ENCODE measurements at regions not wholly inside any gene's neighbourhood (a gene's known extent, or its start where the extent isn't known, plus 50 kb on each side); places are given as distances from the start of the nearest gene placed in this dataset.

DNA sequence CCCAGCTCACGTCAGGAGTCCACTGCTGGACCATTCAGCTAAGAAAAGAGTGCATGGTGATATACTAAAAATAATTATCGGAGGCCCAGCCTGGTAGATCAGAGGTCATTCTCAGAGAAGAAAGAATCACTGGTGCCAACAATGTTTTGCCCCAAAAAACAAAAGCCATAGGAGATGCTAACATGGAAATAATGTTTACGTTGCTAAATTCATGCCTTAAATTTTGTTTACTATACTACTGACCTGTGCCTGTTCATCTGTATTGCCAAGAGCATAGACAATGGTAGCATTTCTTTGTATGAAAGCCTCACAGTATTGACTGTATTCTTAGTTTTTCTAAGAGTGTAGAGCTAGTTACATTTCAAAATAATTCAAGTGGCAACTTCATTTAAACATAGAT, 138.1 kb upstream of the GPR149 start:
- TF ChIP-seq, protein P1, sequence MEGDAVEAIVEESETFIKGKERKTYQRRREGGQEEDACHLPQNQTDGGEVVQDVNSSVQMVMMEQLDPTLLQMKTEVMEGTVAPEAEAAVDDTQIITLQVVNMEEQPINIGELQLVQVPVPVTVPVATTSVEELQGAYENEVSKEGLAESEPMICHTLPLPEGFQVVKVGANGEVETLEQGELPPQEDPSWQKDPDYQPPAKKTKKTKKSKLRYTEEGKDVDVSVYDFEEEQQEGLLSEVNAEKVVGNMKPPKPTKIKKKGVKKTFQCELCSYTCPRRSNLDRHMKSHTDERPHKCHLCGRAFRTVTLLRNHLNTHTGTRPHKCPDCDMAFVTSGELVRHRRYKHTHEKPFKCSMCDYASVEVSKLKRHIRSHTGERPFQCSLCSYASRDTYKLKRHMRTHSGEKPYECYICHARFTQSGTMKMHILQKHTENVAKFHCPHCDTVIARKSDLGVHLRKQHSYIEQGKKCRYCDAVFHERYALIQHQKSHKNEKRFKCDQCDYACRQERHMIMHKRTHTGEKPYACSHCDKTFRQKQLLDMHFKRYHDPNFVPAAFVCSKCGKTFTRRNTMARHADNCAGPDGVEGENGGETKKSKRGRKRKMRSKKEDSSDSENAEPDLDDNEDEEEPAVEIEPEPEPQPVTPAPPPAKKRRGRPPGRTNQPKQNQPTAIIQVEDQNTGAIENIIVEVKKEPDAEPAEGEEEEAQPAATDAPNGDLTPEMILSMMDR (IDR thresholded peaks at IDR 0.05; ENCODE audit: low read depth, low read length) = no peak
- TF ChIP-seq EZH2phosphoT487 (IDR thresholded peaks at IDR 0.05; ENCODE audit: low read depth) = no peak
